ENCODE measurements at regions not wholly inside any gene's neighbourhood (a gene's known extent, or its start where the extent isn't known, plus 50 kb on each side); places are given as distances from the start of the nearest gene placed in this dataset.

DNA sequence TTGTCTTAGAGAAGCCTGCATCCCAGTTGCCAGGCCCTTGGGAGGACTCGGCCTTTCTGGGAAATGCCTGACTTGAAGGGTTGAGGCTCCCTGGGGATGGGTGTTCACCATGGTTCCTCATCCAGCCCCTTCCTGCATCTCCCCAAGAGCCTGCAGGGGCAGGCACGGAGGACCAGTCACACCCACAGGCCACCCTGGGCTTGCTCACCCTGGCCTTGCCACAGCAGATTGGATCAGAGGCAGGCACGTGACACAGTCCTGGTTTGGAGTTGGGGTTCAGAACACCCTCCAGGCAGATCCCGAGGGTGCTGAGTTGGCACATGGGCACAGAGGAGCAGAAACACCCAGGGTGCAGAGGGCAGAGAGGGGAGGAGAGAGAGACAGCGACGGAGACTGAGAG, 286.1 kb downstream of the PBX3 start:
- TF ChIP-seq CTCF (IDR thresholded peaks at IDR 0.05 in 2 of 3, conservative IDR thresholded peaks at IDR 0.05 in 1 of 3; ENCODE audit: borderline replicate concordance in 1 of 3, insufficient read depth in 1 of 3, low read depth in 2 of 3, low read length in 2 of 3) (no peak), POLR2A (IDR thresholded peaks at IDR 0.05; ENCODE audit: borderline replicate concordance, extremely low read depth, insufficient read depth, insufficient read length) (no peak)

All from HCT116 (cell line).